Suprapubic skin (tissue), 4 donors: ENCODE measurements at regions not wholly inside any gene's neighbourhood (a gene's known extent, or its start where the extent isn't known, plus 50 kb on each side); places are given as distances from the start of the nearest gene placed in this dataset.

Experiments used
- DNase-seq, 2 donors: peaks; one replicate each; pipeline ENCODE4 v3.0.0-alpha.2; 2019; ENCODE audit warnings: low spot score in 2 of 2
- H3K27ac ChIP-seq: fragments of 200-600 bp; sonication (generic); one replicate; pipeline ENCODE4 v1.5.1; 2019
- H3K27me3 ChIP-seq: fragments of 200-600 bp; sonication (generic); one replicate; pipeline ENCODE4 v1.5.1; 2019
- H3K36me3 ChIP-seq: fragments of 200-600 bp; sonication (generic); one replicate; pipeline ENCODE4 v1.5.1; 2019
- H3K4me1 ChIP-seq: fragments of 200-600 bp; sonication (generic); one replicate; pipeline ENCODE4 v1.5.1; 2019
- H3K4me3 ChIP-seq: fragments of 200-600 bp; sonication (generic); one replicate; pipeline ENCODE4 v1.5.1; 2019; ENCODE audit warnings: mild to moderate bottlenecking
- H3K9me3 ChIP-seq: fragments of 200-600 bp; sonication (generic); one replicate; pipeline ENCODE4 v1.5.1; 2019
- POLR2A ChIP-seq, 2 donors: fragments of 450-650 bp; IDR thresholded peaks; one replicate each; pipeline ENCODE4 v1.6.1; 2017; ENCODE audit warnings: antibody characterized with exemption in 2 of 2, mild to moderate bottlenecking in 2 of 2, moderate library complexity in 2 of 2
- WGBS: methylation state at CpG from one replicate; pipeline ENCODE4 v1.1.5; 2018; 5-methylcytosine and 5-hydroxymethylcytosine counted together
- TF ChIP-seq, protein P1 (sequence below), 2 donors: fragments of 200-600 bp in 1 of 2; fragments of 450-650 bp in 1 of 2; sonication (generic) in 1 of 2; IDR thresholded peaks; one replicate each; pipeline ENCODE4 v1.5.1; 2016 to 2019; ENCODE audit warnings: antibody characterized with exemption in 2 of 2, mild to moderate bottlenecking in 1 of 2, moderate library complexity in 1 of 2

DNA sequence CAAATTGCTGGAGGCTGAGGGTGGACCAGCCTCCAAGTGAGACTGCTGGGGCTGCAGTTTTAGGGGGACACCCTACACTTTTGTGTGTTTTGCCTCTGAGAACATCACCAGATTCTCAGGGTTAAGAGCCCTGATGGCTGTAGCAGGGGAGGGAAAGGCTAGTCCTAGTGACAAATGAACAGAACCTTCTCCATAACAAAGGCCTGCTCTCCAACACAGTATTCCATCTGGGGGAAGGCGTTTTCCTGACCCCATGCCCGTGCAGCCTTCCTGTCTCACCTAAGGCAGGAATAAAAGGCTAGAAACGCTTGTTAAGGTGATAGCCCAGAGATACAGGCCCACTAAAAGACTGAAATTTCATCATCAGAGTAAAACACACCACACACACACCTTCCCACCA is 50.2 kb upstream of the NSMCE3 start:
- WGBS = 42% methylated on average over 3 of the region's 3 CpGs
- H3K36me3 ChIP-seq = no peaks in the 10 kb centered on the region

More for the DNA sequence above, 50.2 kb upstream of the NSMCE3 start:
- Histone ChIP-seq H3K27me3 (no peaks in the 10 kb centered on the region), H3K4me3 (no peak overlapping the region), H3K27ac (no peak overlapping the region), H3K4me1 (no peaks in the 10 kb centered on the region), H3K9me3 (peaks cover 1% of the 10 kb centered on the region)
- TF ChIP-seq, protein P1, sequence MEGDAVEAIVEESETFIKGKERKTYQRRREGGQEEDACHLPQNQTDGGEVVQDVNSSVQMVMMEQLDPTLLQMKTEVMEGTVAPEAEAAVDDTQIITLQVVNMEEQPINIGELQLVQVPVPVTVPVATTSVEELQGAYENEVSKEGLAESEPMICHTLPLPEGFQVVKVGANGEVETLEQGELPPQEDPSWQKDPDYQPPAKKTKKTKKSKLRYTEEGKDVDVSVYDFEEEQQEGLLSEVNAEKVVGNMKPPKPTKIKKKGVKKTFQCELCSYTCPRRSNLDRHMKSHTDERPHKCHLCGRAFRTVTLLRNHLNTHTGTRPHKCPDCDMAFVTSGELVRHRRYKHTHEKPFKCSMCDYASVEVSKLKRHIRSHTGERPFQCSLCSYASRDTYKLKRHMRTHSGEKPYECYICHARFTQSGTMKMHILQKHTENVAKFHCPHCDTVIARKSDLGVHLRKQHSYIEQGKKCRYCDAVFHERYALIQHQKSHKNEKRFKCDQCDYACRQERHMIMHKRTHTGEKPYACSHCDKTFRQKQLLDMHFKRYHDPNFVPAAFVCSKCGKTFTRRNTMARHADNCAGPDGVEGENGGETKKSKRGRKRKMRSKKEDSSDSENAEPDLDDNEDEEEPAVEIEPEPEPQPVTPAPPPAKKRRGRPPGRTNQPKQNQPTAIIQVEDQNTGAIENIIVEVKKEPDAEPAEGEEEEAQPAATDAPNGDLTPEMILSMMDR (IDR thresholded peaks at IDR 0.05) = no peak
- TF ChIP-seq POLR2A (IDR thresholded peaks at IDR 0.05) = no peak
- no peak for DNase-seq
